AG09309 (cell line): ENCODE measurements at regions not wholly inside any gene's neighbourhood (a gene's known extent, or its start where the extent isn't known, plus 50 kb on each side); places are given as distances from the start of the nearest gene placed in this dataset.
A peak's percentile ranks its signal among the peaks of the same experiment; 100 is the strongest.

Experiments
- DNase-seq: peaks from one replicate; pipeline ENCODE4 v3.0.0-alpha.2; 2010; ENCODE audit warnings: low read depth
- H3K4me3 ChIP-seq: 2 replicates; pipeline ENCODE4 v1.5.1; 2011; ENCODE audit warnings: mild to moderate bottlenecking, low read depth, low read length, moderate library complexity; ENCODE audit not compliant: control insufficient read depth
- TF ChIP-seq, protein P1 (sequence below): IDR thresholded peaks from 2 replicates; pipeline ENCODE4 v1.5.1; 2011; ENCODE audit warnings: mild to moderate bottlenecking, low read depth, low read length, inconsistent platforms; ENCODE audit not compliant: insufficient read depth, control insufficient read depth; ENCODE audit errors: missing control alignments

DNA sequence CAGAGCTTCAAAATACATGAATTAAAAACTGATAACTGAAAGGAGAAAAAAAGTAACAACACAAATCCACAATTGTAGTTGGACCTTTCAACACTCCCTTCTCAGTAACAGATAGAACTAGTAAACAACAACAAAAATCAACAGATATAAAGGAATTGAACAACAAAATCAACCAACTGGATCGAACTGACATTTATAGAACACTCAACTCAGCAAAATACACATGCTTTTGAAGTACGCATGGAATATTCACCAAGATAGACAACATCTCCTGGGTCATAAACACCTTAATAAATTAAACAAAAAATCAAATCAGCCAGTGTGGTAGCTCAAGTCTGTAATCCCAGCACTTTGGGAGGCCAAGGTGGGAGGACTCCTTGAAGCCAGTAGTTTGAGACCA is 63.3 kb downstream of the ILRUN start:
- no peak overlapping the region for H3K4me3 ChIP-seq
- TF ChIP-seq, protein P1, sequence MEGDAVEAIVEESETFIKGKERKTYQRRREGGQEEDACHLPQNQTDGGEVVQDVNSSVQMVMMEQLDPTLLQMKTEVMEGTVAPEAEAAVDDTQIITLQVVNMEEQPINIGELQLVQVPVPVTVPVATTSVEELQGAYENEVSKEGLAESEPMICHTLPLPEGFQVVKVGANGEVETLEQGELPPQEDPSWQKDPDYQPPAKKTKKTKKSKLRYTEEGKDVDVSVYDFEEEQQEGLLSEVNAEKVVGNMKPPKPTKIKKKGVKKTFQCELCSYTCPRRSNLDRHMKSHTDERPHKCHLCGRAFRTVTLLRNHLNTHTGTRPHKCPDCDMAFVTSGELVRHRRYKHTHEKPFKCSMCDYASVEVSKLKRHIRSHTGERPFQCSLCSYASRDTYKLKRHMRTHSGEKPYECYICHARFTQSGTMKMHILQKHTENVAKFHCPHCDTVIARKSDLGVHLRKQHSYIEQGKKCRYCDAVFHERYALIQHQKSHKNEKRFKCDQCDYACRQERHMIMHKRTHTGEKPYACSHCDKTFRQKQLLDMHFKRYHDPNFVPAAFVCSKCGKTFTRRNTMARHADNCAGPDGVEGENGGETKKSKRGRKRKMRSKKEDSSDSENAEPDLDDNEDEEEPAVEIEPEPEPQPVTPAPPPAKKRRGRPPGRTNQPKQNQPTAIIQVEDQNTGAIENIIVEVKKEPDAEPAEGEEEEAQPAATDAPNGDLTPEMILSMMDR, result no peak
- no peak for DNase-seq

DNA sequence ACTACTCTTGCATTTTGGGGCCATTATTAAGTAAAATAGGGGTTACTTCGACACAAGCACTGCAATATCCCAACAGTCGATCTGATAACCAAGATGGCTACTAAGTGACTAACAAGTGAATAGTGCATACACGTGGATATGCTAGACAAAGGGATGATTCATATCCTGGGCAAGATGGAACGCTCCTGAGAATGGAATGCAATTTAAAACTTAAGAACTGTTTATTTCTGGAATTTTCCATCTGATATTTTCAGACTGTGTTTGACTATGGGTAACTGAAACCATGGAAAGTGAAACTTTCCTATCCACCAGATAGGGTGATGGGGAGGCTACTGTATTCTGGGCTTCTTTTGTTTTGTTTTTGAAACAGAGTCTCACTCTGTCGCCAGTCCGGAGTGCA is 66.5 kb downstream of the ILRUN start:
- no peak overlapping the region for H3K4me3 ChIP-seq
- DNase-seq, result peak; percentile 83
- TF ChIP-seq, protein P1, result no peak

DNA sequence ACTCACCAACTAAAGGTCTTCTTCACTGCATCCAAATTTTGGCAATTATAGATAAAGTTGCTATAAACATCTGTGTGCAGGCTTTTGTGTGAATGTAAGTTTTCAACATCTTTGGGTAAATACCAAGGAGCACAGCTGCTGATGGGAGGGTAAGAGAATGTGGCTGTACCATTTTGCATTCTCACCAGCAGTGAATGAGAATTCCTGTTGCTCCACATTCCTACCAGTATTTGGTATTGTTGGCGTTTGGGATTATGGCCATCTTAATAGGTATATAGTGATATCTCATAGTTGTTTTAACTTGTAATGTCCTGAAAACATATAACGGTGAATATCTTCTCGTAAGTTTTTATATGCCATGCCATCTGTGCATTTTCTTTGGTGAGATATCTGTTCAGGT is 69.3 kb downstream of the ILRUN start:
- TF ChIP-seq, protein P1, result no peak
- no peak overlapping the region for H3K4me3 ChIP-seq
- no peak for DNase-seq

DNA sequence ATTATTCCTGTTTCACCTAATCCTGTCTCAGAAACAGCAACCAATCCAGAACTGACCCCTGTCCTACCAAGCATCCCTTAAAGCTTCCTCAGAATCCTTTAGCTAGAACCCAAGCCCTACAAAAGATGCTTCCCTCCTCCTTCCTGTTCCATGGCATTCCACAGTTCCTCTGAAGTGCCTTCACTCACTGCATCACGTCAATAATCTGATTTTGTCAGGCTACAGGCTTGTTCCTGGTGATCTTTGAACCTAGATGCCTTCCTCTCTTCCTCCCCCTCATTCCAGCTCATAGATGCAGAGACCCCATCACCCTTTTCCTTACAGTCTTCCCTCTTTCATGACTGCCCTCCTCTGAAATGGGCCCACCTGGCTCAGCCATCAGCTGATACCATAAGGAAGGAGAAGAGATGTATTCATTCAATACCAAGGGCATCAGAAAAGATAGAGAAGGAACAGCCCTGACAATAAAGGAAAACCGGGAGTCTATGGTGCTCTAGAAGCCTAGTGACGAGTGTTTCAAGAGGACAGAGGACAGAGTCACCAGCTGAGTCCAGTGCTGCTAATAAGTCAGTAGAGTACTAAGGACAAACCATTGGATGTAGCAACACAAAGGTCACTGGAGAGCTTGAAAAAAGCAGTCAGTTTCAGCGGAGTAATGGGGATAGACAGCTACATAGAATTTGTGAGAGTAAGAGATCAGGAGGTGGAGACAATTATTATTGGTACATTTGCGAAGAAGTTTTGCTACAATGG is 62.5 kb upstream of the SPDEF start:
- no peak for DNase-seq
- no peak overlapping the region for H3K4me3 ChIP-seq
- TF ChIP-seq, protein P1, result no peak

DNA sequence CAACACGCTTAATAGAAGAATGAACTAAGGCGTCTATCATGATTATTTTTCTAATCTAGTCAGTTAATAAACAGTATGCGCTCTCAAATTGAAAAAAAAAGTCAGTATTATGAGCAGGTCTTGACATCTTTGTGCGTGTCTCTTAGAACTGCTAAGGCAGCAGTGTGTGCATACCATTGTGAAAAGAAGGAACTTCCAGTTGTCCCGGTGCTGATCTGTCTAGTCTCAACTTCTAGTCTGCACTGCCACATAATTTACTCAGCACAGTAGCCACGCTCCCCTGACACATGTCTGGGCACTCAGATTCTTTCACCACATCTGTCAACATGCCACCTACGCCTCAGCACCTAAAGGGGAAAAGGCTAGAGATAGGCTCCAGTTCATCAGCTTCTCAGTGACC is 61.1 kb upstream of the SPDEF start:
- DNase-seq, result no peak
- TF ChIP-seq, protein P1, result no peak
- no peak overlapping the region for H3K4me3 ChIP-seq

DNA sequence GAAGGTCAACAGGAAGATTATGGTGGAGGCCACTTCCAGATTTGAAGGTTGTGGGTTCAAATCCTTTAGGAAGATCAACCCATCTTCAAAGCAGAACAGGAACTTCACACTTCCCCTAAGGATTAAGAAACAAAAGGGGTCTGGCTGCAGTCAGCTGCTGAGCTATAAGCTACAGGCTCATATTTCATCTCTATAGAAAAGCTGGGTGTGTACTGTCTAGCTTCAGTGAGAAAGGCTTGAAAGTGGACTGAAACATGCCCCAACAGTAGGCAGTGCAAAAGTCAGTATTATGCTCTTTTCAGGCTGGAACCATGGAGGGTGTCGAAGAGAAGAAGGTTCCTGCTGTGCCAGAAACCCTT is 60.1 kb upstream of the SPDEF start:
- H3K4me3 ChIP-seq, result no peak overlapping the region
- DNase-seq, result no peak
- TF ChIP-seq, protein P1, result no peak
